SKM-1 (cell line): ENCODE measurements at regions not wholly inside any gene's neighbourhood (a gene's known extent, or its start where the extent isn't known, plus 50 kb on each side); places are given as distances from the start of the nearest gene placed in this dataset.
"Not testable (repeated sequence)": the region's sequence is repeated elsewhere in the genome, so short reads cannot be mapped to it uniquely, and the experiment has no call there.

ENCODE experiments used
- DNase-seq: peaks from one replicate; lab custom pipeline; 2025; ENCODE audit not compliant: unreplicated experiment; lab: John Stamatoyannopoulos, UW

GRCh38 chr3:4069796-4070195, 233.4 kb upstream of the SETMAR start:
- no peak for DNase-seq

- no peak for DNase-seq
These were observed 231.5 kb upstream of the SETMAR start for GRCh38 chr3:4071481-4072184.

GRCh38 chr3:4077278-4077677, 225.9 kb upstream of the SETMAR start:
- not testable (repeated sequence) for DNase-seq

- DNase-seq: no peak
These were observed 225.2 kb upstream of the SETMAR start for GRCh38 chr3:4077950-4078349.

GRCh38 chr3:4078903-4079302, 224.3 kb upstream of the SETMAR start:
- no peak for DNase-seq

GRCh38 chr3:4079339-4080195, 223.6 kb upstream of the SETMAR start:
- DNase-seq: no peak

GRCh38 chr3:4083225-4084015, 219.7 kb upstream of the SETMAR start:
- DNase-seq: no peak

GRCh38 chr3:4084271-4084670, 218.9 kb upstream of the SETMAR start:
- no peak for DNase-seq

GRCh38 chr3:4086662-4087061, 216.5 kb upstream of the SETMAR start:
- not testable (repeated sequence) for DNase-seq

- no peak for DNase-seq
These were observed 211.4 kb upstream of the SETMAR start for GRCh38 chr3:4091786-4092185.

- no peak for DNase-seq
These were observed 205.4 kb upstream of the SETMAR start for GRCh38 chr3:4097801-4098200.

- no peak for DNase-seq
These were observed 203.6 kb upstream of the SETMAR start for GRCh38 chr3:4099607-4100006.

- no peak for DNase-seq
These were observed 195.7 kb upstream of the SETMAR start for GRCh38 chr3:4107430-4107829.

- DNase-seq: no peak
These were observed 189.2 kb upstream of the SETMAR start for GRCh38 chr3:4113811-4114522.

- no peak for DNase-seq
These were observed 184.1 kb upstream of the SETMAR start for GRCh38 chr3:4119119-4119518.

- no peak for DNase-seq
These were observed 177.6 kb upstream of the SETMAR start for GRCh38 chr3:4125576-4125975.

GRCh38 chr3:4138150-4138785, 164.9 kb upstream of the SETMAR start:
- DNase-seq: no peak

- no peak for DNase-seq
These were observed 164.3 kb upstream of the SETMAR start for GRCh38 chr3:4138786-4139431.

GRCh38 chr3:4139462-4140140, 163.6 kb upstream of the SETMAR start:
- no peak for DNase-seq
